Right lobe of liver (tissue), 6 donors: ENCODE measurements at regions not wholly inside any gene's neighbourhood (a gene's known extent, or its start where the extent isn't known, plus 50 kb on each side); places are given as distances from the start of the nearest gene placed in this dataset.

Experiments used
- ATAC-seq, 4 donors: fragments of 200-7000 bp; cut with Tn5 transposase; one replicate each; pipeline ENCODE4 v1.9.1; 2020; ENCODE audit warnings: mild to moderate bottlenecking in 4 of 4, moderate library complexity in 4 of 4
- DNase-seq, 3 donors: peaks; one replicate each; pipeline ENCODE4 v3.0.0-alpha.2; 2020
- H3K27ac ChIP-seq, 3 donors: fragments of 200-600 bp; one replicate each; pipeline ENCODE4 v1.8.0; 2022
- H3K27me3 ChIP-seq, 2 donors: fragments of 200-600 bp; one replicate each; pipeline ENCODE4 v1.8.0; 2022
- H3K36me3 ChIP-seq, 4 donors: fragments of 200-600 bp; sonication (generic) in 1 of 4; one replicate each; pipeline versions ENCODE4 v1.5.1 to v1.8.0; 2017 to 2022; ENCODE audit warnings: control low read depth in 1 of 4
- H3K4me1 ChIP-seq, 4 donors: fragments of 200-600 bp; sonication (generic) in 1 of 4; one replicate each; pipeline versions ENCODE4 v1.5.1 to v1.8.0; 2017 to 2022; ENCODE audit warnings: control low read depth in 1 of 4
- H3K4me3 ChIP-seq, 3 donors: fragments of 200-600 bp; one replicate each; pipeline ENCODE4 v1.8.0; 2022
- H3K9me3 ChIP-seq, 4 donors: fragments of 200-600 bp; sonication (generic) in 1 of 4; one replicate each; pipeline versions ENCODE4 v1.5.1 to v1.8.0; 2017 to 2022; ENCODE audit warnings: control low read depth in 1 of 4
- POLR2A ChIP-seq: fragments of 450-650 bp; IDR thresholded peaks from one replicate; pipeline ENCODE4 v1.6.1; 2017; ENCODE audit warnings: antibody characterized with exemption, mild to moderate bottlenecking
- WGBS: methylation state at CpG from one replicate; pipeline ENCODE4 v1.1.6; 2018; ENCODE audit warnings: low coverage, low lambda C conversion rate; ENCODE audit not compliant: insufficient coverage; ENCODE audit errors: missing lambda C conversion rate; 5-methylcytosine and 5-hydroxymethylcytosine counted together
- intact Hi-C, 2 donors: fragments of 100-400 bp; cut with DNase I; formaldehyde crosslinking; loops; one replicate each; pipeline versions ENCODE4 v1.11.2 to v1.14.1; 2022
- TF ChIP-seq, protein P1 (sequence below), 4 donors: fragments of 200-600 bp in 3 of 4; fragments of 450-650 bp in 1 of 4; IDR thresholded peaks; one replicate each; pipeline versions ENCODE4 v1.5.1 to v1.8.0; 2016 to 2022; ENCODE audit warnings: antibody characterized with exemption in 4 of 4, mild to moderate bottlenecking in 2 of 4
- donor health status: DM: no; HTN: yes; CAD: no.
- donor health status: DM: no; HTN: no; CAD: no.
- donor health status: DM: no; HTN: no; CAD: no.
- donor health status: DM: no; HTN: yes; CAD: no.
- donor health status: DM: no; HTN: yes; CAD: no.

GRCh38 chr16:5460701-5461100 lies 363.1 kb upstream of the EEF2KMT start:
- WGBS, result 39% methylated on average over 7 of the region's 8 CpGs
- Histone ChIP-seq H3K4me3 (no peak overlapping the region), H3K27ac (no peak overlapping the region), H3K4me1 (no peaks in the 10 kb centered on the region), H3K36me3 (no peaks in the 10 kb centered on the region), H3K9me3 (no peaks in the 10 kb centered on the region), H3K27me3 (no peaks in the 10 kb centered on the region)
- no peak for ATAC-seq
- TF ChIP-seq POLR2A, result no peak
- TF ChIP-seq, protein P1, sequence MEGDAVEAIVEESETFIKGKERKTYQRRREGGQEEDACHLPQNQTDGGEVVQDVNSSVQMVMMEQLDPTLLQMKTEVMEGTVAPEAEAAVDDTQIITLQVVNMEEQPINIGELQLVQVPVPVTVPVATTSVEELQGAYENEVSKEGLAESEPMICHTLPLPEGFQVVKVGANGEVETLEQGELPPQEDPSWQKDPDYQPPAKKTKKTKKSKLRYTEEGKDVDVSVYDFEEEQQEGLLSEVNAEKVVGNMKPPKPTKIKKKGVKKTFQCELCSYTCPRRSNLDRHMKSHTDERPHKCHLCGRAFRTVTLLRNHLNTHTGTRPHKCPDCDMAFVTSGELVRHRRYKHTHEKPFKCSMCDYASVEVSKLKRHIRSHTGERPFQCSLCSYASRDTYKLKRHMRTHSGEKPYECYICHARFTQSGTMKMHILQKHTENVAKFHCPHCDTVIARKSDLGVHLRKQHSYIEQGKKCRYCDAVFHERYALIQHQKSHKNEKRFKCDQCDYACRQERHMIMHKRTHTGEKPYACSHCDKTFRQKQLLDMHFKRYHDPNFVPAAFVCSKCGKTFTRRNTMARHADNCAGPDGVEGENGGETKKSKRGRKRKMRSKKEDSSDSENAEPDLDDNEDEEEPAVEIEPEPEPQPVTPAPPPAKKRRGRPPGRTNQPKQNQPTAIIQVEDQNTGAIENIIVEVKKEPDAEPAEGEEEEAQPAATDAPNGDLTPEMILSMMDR (IDR thresholded peaks at IDR 0.05), result no peak
- DNase-seq, result no peak
- intact Hi-C loops, result no loop called here

GRCh38 chr16:5459863-5460262 lies 362.3 kb upstream of the EEF2KMT start:
- no peak for TF ChIP-seq POLR2A
- TF ChIP-seq, protein P1 (IDR thresholded peaks at IDR 0.05), result no peak
- 73% methylated on average over 5 of the region's 6 CpGs for WGBS
- intact Hi-C loops, result no loop called here

DNA sequence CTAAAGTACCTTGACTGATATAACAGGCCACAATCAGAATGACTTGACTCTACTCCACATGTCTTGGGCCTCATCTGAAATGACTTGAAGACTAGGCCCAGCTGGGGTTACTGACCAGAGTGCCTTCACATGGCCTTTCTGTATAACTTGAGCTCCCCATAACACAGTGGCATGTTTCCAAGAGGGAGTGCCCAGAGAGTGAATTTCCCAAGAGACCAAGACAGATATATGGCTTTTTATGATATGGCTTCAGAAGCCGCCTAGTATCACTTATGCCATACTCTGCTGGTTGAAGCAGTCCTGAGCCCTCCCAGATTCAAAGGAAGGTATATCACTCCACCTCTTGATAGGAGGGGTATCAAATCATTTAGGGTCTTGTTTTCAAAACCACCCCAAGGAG lies 357.5 kb upstream of the EEF2KMT start:
- Histone ChIP-seq H3K27me3 (no peaks in the 10 kb centered on the region), H3K36me3 (no peaks in the 10 kb centered on the region), H3K27ac (no peak overlapping the region), H3K4me3 (no peak overlapping the region), H3K9me3 (no peaks in the 10 kb centered on the region), H3K4me1 (no peaks in the 10 kb centered on the region)
- DNase-seq, result no peak
- no peak for ATAC-seq
- intact Hi-C loops, result no loop called here
- 67% methylated on average over 1 of the region's 1 CpG for WGBS
- TF ChIP-seq, protein P1 (IDR thresholded peaks at IDR 0.05), result no peak
- no peak for TF ChIP-seq POLR2A

More at GRCh38 chr16:5459863-5460262, 362.3 kb upstream of the EEF2KMT start:
- no peaks in the 10 kb centered on the region for H3K36me3 ChIP-seq
- H3K27ac ChIP-seq, result no peak overlapping the region
- ATAC-seq (no peak), DNase-seq (no peak)
- no peaks in the 10 kb centered on the region for H3K27me3 ChIP-seq
- no peaks in the 10 kb centered on the region for H3K4me1 ChIP-seq
- no peaks in the 10 kb centered on the region for H3K9me3 ChIP-seq
- no peak overlapping the region for H3K4me3 ChIP-seq

GRCh38 chr16:5454349-5454748 lies 356.8 kb upstream of the EEF2KMT start:
- H3K9me3 ChIP-seq, result no peaks in the 10 kb centered on the region
- no peak overlapping the region for H3K4me3 ChIP-seq
- H3K27ac ChIP-seq, result no peak overlapping the region
- TF ChIP-seq, protein P1 (IDR thresholded peaks at IDR 0.05), result no peak
- TF ChIP-seq POLR2A, result no peak
- intact Hi-C loops, result no loop called here
- no peaks in the 10 kb centered on the region for H3K36me3 ChIP-seq
- no peaks in the 10 kb centered on the region for H3K4me1 ChIP-seq
- DNase-seq (no peak), ATAC-seq (no peak)
- H3K27me3 ChIP-seq, result no peaks in the 10 kb centered on the region

- 23% methylated on average over 7 of the region's 7 CpGs for WGBS
- Histone ChIP-seq H3K36me3 (no peaks in the 10 kb centered on the region), H3K4me3 (no peak overlapping the region), H3K4me1 (no peaks in the 10 kb centered on the region), H3K9me3 (no peaks in the 10 kb centered on the region), H3K27me3 (no peaks in the 10 kb centered on the region), H3K27ac (no peak overlapping the region)
- ATAC-seq, result no peak
- no peak for DNase-seq
- intact Hi-C loops, result no loop called here
- TF ChIP-seq, protein P1 (IDR thresholded peaks at IDR 0.05), result no peak
Measured at GRCh38 chr16:5451641-5452040, 354.0 kb upstream of the EEF2KMT start.
